HCT116 (cell line): ENCODE measurements at regions not wholly inside any gene's neighbourhood (a gene's known extent, or its start where the extent isn't known, plus 50 kb on each side); places are given as distances from the start of the nearest gene placed in this dataset.

Source experiments
- ATAC-seq: fragments of 200-7000 bp; cut with Tn5 transposase; 2 replicates; pipeline ENCODE4 v1.9.1; 2020; ENCODE audit warnings: mild to moderate bottlenecking, moderate library complexity
- BruUV-seq: library from RNA; stranded (reverse); fragments of 400-500 nt; replicated peaks from 2 replicates; lab custom pipeline; 2021; lab: Mats Ljungman, UMichigan
- CTCF ChIA-PET: fragments of 300-600 bp; sonication (Branson Sonifier 250); formaldehyde crosslinking; loops from one replicate; lab custom pipeline; 2021; ENCODE audit warnings: antibody characterized with exemption; lab: Charles Lee
- POLR2A ChIA-PET: fragments of 300-600, 350-600 bp; sonication (Branson Sonifier 250); formaldehyde crosslinking; loops from one replicate; lab custom pipeline; 2021; ENCODE audit warnings: antibody characterized with exemption; lab: Charles Lee
- RAD21 ChIA-PET, 2 experiments: fragments of 300-600 bp; sonication (Branson Sonifier 250); formaldehyde crosslinking; loops; one replicate each; lab custom pipeline; 2023; ENCODE audit warnings: low total read pairs in 2 of 2; ENCODE audit not compliant: uncharacterized antibody in 2 of 2, unreplicated experiment in 2 of 2, low non-redundant PET in 1 of 2; lab: Charles Lee
- DNase-seq: peaks from one replicate; pipeline ENCODE4 v3.0.0-alpha.2; 2010; ENCODE audit warnings: low read depth, low spot score
- H2AFZ ChIP-seq: fragments of 200-600 bp; shearing (Covaris generic), sonication (generic); 2 replicates; pipeline ENCODE4 v1.6.1; 2017; ENCODE audit warnings: low read depth, mixed run types, mixed read lengths, antibody characterized with exemption, low read length; ENCODE audit not compliant: poor library complexity, severe bottlenecking
- H3K27ac ChIP-seq: 2 replicates; pipeline ENCODE4 v1.5.1; 2012; ENCODE audit warnings: low read depth, low read length
- H3K27me3 ChIP-seq: fragments of 200-600 bp; sonication (generic); 2 replicates; pipeline ENCODE4 v1.6.1; 2016; ENCODE audit warnings: mixed run types, low read length, mixed read lengths; ENCODE audit not compliant: insufficient read depth
- H3K36me3 ChIP-seq, 2 experiments: fragments of 200-500 bp in 1 of 2; fragments of 200-600 bp in 1 of 2; sonication (Bioruptor generic) in 1 of 2; sonication (generic) in 1 of 2; 2 replicates each; pipeline versions ENCODE4 v1.5.1 to v1.6.1; 2014 to 2016; ENCODE audit warnings: low read length in 2 of 2, inconsistent platforms in 1 of 2, mixed read lengths in 1 of 2, mixed run types in 1 of 2; ENCODE audit not compliant: insufficient read depth in 2 of 2, control insufficient read depth in 1 of 2
- H3K4me1 ChIP-seq, 2 experiments: fragments of 200-600 bp in 1 of 2; sonication (generic) in 1 of 2; 2 replicates each; pipeline versions ENCODE4 v1.5.1 to v1.6.1; 2012 to 2017; ENCODE audit warnings: low read length in 2 of 2, inconsistent platforms in 1 of 2, mild to moderate bottlenecking in 1 of 2, mixed read lengths in 1 of 2, mixed run types in 1 of 2, moderate library complexity in 1 of 2; ENCODE audit not compliant: insufficient read depth in 2 of 2, control insufficient read depth in 1 of 2
- H3K4me2 ChIP-seq: fragments of 200-600 bp; sonication (generic); 2 replicates; pipeline ENCODE4 v1.6.1; 2017; ENCODE audit warnings: mixed run types, low read length, mixed read lengths
- H3K4me3 ChIP-seq, 2 experiments: fragments of 200-600 bp in 1 of 2; sonication (generic) in 1 of 2; replicated peaks in 1 of 2; 2 replicates each; pipeline ENCODE4 v1.5.1; 2011 to 2016; ENCODE audit warnings: low read length in 2 of 2, control low read depth in 1 of 2, low read depth in 1 of 2, mild to moderate bottlenecking in 1 of 2, mixed read lengths in 1 of 2, mixed run types in 1 of 2
- H3K79me2 ChIP-seq: fragments of 200-600 bp; sonication (generic); 2 replicates; pipeline ENCODE4 v1.6.1; 2017; ENCODE audit warnings: mild to moderate bottlenecking, mixed run types, low read length, moderate library complexity, mixed read lengths; ENCODE audit not compliant: insufficient read depth
- H3K9ac ChIP-seq: fragments of 200-600 bp; sonication (generic); 2 replicates; pipeline ENCODE4 v1.6.1; 2016; ENCODE audit warnings: low read length, mixed read lengths
- H3K9me2 ChIP-seq: fragments of 200-600 bp; sonication (generic), shearing (Covaris generic); 2 replicates; pipeline ENCODE4 v1.6.1; 2017; ENCODE audit warnings: mixed run types, mild to moderate bottlenecking, moderate library complexity; ENCODE audit not compliant: insufficient read depth
- H3K9me3 ChIP-seq, 2 experiments: fragments of 200-500 bp in 1 of 2; fragments of 200-600 bp in 1 of 2; sonication (Bioruptor generic) in 1 of 2; sonication (generic) in 1 of 2; 2 replicates each; pipeline ENCODE4 v1.6.1; 2014 to 2017; ENCODE audit warnings: low read length in 2 of 2, mixed read lengths in 2 of 2, inconsistent platforms in 1 of 2, low read depth in 1 of 2, mild to moderate bottlenecking in 1 of 2, mixed run types in 1 of 2, moderate library complexity in 1 of 2; ENCODE audit not compliant: control insufficient read depth in 1 of 2, insufficient read depth in 1 of 2
- H4K20me1 ChIP-seq: fragments of 200-600 bp; sonication (generic), shearing (Covaris generic); 2 replicates; pipeline ENCODE4 v1.6.1; 2017; ENCODE audit warnings: mixed run types, mild to moderate bottlenecking, moderate library complexity; ENCODE audit not compliant: insufficient read depth
- CBX3 ChIP-seq: IDR thresholded peaks from 2 replicates; pipeline ENCODE4 v1.6.1; 2012; ENCODE audit warnings: low read depth
- CEBPB ChIP-seq: IDR thresholded peaks from 2 replicates; pipeline ENCODE4 v1.6.1; 2012; ENCODE audit warnings: low read depth
- EZH2phosphoT487 ChIP-seq: fragments of 200-600 bp; IDR thresholded peaks from 2 replicates; pipeline ENCODE4 v1.6.1; 2018; ENCODE audit warnings: antibody characterized with exemption, borderline replicate concordance
- POLR2AphosphoS5 ChIP-seq: IDR thresholded peaks from 2 replicates; pipeline ENCODE4 v1.6.1; 2011; ENCODE audit warnings: mild to moderate bottlenecking, low read depth, low read length, moderate library complexity
- REST ChIP-seq: IDR thresholded peaks from 2 replicates; pipeline ENCODE4 v1.6.1; 2012; ENCODE audit warnings: low read depth
- intact Hi-C: fragments of 100-400 bp; cut with micrococcal nuclease; formaldehyde crosslinking; loops from 2 replicates; pipeline ENCODE4 v1.10.0; 2022
- TF ChIP-seq, protein P1 (sequence below): IDR thresholded peaks from 2 replicates; pipeline ENCODE4 v1.6.1; 2011; ENCODE audit warnings: mild to moderate bottlenecking, low read length, moderate library complexity; ENCODE audit not compliant: insufficient replicate concordance; ENCODE audit errors: extremely low read depth

- H3K4me2 ChIP-seq = no peak overlapping the region
- ChIA-PET CTCF (no interaction called here), RAD21 (no interaction called here)
- no peak overlapping the region for H3K27ac ChIP-seq
- no peaks in the 10 kb centered on the region for H3K9me3 ChIP-seq
- no peaks in the 10 kb centered on the region for H3K36me3 ChIP-seq
- H4K20me1 ChIP-seq = no peaks in the 10 kb centered on the region
- no peaks in the 10 kb centered on the region for H3K79me2 ChIP-seq
- DNase-seq = no peak
- H3K9ac ChIP-seq = no peak overlapping the region
- TF ChIP-seq, protein P1, sequence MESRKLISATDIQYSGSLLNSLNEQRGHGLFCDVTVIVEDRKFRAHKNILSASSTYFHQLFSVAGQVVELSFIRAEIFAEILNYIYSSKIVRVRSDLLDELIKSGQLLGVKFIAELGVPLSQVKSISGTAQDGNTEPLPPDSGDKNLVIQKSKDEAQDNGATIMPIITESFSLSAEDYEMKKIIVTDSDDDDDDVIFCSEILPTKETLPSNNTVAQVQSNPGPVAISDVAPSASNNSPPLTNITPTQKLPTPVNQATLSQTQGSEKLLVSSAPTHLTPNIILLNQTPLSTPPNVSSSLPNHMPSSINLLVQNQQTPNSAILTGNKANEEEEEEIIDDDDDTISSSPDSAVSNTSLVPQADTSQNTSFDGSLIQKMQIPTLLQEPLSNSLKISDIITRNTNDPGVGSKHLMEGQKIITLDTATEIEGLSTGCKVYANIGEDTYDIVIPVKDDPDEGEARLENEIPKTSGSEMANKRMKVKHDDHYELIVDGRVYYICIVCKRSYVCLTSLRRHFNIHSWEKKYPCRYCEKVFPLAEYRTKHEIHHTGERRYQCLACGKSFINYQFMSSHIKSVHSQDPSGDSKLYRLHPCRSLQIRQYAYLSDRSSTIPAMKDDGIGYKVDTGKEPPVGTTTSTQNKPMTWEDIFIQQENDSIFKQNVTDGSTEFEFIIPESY = no peak
- TF ChIP-seq CEBPB (no peak), POLR2AphosphoS5 (no peak), REST (no peak), CBX3 (no peak), EZH2phosphoT487 (no peak)
- TF ChIP-seq, all 23 proteins: peak for 0
- POLR2A ChIA-PET = no interaction called here
- intact Hi-C loops = no loop called here
- H2AFZ ChIP-seq = no peak overlapping the region
- no peak overlapping the region for H3K4me3 ChIP-seq
- BruUV-seq = no TSS peak
- no peaks in the 10 kb centered on the region for H3K27me3 ChIP-seq
- H3K9me2 ChIP-seq = no peaks in the 10 kb centered on the region
- no peak for ATAC-seq
- H3K4me1 ChIP-seq = no peaks in the 10 kb centered on the region
These were observed 168.7 kb downstream of the SCG2 start for GRCh38 chr2:223433461-223433860.
